ENCODE measurements at regions not wholly inside any gene's neighbourhood (a gene's known extent, or its start where the extent isn't known, plus 50 kb on each side); places are given as distances from the start of the nearest gene placed in this dataset.

DNA sequence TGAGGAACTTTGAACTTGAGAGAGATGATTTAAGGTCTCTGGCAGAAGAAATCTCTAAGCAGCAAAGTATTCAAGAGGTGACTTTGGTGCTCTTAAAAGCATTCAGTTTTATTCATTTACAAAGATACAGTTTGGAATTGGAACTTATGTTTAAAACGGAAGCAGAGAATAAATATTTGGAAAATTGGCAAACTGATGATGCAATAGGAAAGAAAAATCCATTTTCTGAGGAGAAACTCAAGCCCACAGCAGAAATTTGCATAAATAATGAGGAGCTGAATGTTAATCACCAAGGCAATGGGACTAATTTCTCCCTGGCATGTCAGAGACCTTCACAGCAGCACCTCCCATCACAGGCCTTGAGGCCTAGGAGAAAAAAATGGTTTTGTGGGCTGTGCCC, 1022.5 kb upstream of the CHAC2 start:
- DNase-seq (ENCODE audit: low spot score) = no peak
- in situ Hi-C loops (cut with HindIII; ENCODE audit: low sequenced_read_pairs) = no loop called here

- no peak for DNase-seq (ENCODE audit: low spot score)
- in situ Hi-C loops (cut with HindIII; ENCODE audit: low sequenced_read_pairs) = no loop called here
These were observed 1034.7 kb upstream of the CHAC2 start for GRCh38 chr2:52732849-52733395.

GRCh38 chr2:52724585-52724984, 1043.0 kb upstream of the CHAC2 start:
- in situ Hi-C loops (cut with HindIII; ENCODE audit: low sequenced_read_pairs) = no loop called here
- DNase-seq (ENCODE audit: low spot score) = no peak

DNA sequence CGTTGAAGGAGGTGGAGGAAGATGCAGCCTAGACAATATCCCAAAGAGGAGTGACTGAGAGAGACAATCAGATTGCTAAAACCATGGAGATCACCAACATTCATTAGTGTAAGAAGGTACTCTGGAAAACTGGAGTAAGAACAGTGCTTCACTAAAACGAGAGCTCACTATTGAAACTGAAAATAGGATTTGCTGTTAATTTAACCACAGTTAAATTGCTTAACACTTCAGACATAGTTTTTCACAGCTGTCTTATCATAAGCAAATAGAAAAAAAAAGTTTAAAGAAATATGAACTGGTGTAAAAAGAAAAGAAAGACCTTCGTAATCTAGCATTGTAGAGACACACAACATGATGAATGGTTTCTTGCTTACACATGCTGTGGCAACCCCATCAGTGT, 1049.8 kb upstream of the CHAC2 start:
- no peak for DNase-seq (ENCODE audit: low spot score)
- in situ Hi-C loops (cut with HindIII; ENCODE audit: low sequenced_read_pairs) = no loop called here

GRCh38 chr2:52710810-52711618, 1056.6 kb upstream of the CHAC2 start:
- in situ Hi-C loops (cut with HindIII; ENCODE audit: low sequenced_read_pairs) = no loop called here

DNA sequence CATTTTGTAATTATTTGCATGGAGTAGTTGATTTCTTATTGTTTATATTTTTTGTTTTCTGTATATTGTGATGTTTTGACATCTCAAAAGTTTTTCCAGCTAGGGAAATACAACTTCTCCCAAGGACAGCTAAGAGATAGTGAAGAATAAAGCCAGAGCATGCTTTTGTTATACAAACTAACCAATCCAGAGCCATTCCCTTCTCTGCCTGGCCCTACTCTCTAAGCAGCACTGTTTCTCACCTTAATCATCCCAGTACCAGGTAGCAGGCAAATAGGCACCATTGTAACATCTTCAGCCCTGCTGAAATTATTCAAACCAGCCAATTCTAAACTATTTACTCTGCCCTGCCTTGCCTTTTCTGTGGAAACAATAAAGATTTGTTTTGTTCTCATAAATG, 1063.4 kb upstream of the CHAC2 start:
- no peak for DNase-seq (ENCODE audit: low spot score)
- in situ Hi-C loops (cut with HindIII; ENCODE audit: low sequenced_read_pairs) = no loop called here

More at GRCh38 chr2:52710810-52711618, 1056.6 kb upstream of the CHAC2 start:
- peak; percentile 76 for DNase-seq (ENCODE audit: low spot score)

- in situ Hi-C loops (cut with HindIII; ENCODE audit: low sequenced_read_pairs) = no loop called here
- no peak for DNase-seq (ENCODE audit: low spot score)
These were observed 1064.6 kb upstream of the CHAC2 start for GRCh38 chr2:52703004-52703403.

- in situ Hi-C loops (cut with HindIII; ENCODE audit: low sequenced_read_pairs) = no loop called here
These were observed 1069.2 kb upstream of the CHAC2 start for GRCh38 chr2:52698408-52698807.

GRCh38 chr2:52697690-52698089, 1069.9 kb upstream of the CHAC2 start:
- in situ Hi-C loops (cut with HindIII; ENCODE audit: low sequenced_read_pairs) = no loop called here
- DNase-seq (ENCODE audit: low spot score) = no peak

More at GRCh38 chr2:52698408-52698807, 1069.2 kb upstream of the CHAC2 start:
- DNase-seq (ENCODE audit: low spot score) = no peak

GRCh38 chr2:52695731-52696130, 1071.9 kb upstream of the CHAC2 start:
- DNase-seq (ENCODE audit: low spot score) = no peak
- in situ Hi-C loops (cut with HindIII; ENCODE audit: low sequenced_read_pairs) = no loop called here

DNA sequence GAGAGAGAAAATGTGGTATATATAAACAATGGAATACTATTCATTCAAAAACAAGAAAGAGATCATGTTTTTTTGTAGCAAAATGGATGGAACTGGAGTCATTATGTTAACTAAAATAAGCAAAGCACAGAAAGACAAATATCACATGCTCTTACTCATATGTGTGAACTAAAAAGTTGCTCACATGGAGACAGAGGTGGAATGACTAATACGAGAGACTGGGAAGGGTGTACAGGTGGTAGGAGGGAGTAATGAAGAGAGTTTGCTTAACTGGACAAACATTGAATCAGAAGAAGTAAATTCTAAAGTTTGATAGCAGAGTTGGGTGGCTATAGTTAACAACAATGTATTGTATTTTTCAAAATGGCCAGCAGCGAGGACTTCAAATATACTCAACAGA, 1080.7 kb upstream of the CHAC2 start:
- in situ Hi-C loops (cut with HindIII; ENCODE audit: low sequenced_read_pairs) = no loop called here
- no peak for DNase-seq (ENCODE audit: low spot score)

DNA sequence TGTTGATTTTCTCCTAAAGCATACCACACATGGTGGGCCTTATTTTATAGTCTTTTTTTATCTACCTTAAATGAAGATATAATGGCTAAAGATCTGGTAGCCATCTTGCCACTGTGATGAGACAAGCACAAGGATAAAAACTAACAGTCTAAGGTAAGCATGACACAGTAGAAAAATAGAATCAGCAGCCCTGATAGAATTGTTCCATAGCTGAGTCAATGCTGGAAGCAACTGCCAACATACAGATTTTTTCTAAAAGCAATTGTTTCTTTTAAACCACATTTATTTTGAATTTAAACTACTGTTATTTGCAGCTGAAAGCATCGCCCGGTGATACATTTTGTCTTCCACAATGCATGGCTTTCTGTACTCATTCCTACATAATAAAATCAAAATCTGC, 1091.5 kb upstream of the CHAC2 start:
- in situ Hi-C loops (cut with HindIII; ENCODE audit: low sequenced_read_pairs) = no loop called here
- no peak for DNase-seq (ENCODE audit: low spot score)

GRCh38 chr2:52668724-52669123, 1098.9 kb upstream of the CHAC2 start:
- in situ Hi-C loops (cut with HindIII; ENCODE audit: low sequenced_read_pairs) = no loop called here
- no peak for DNase-seq (ENCODE audit: low spot score)

DNA sequence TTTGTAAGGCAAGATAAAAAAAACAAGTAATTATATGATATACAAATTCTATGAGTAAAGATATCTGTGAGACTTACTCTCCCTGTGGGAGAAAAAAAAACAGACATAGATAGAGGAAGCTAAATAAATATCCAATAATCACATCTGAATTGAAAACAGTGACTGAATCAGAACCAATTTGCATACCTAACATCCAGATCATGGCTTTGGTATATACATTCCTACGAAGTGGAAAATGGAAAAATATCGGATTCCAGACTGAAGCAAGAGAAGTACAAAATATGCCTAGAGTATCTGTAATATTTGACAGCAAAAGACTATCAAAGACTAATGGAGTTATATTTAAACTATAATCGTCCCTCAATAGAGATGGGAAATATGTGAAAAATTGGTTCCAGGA, 1108.1 kb upstream of the CHAC2 start:
- no peak for DNase-seq (ENCODE audit: low spot score)
- in situ Hi-C loops (cut with HindIII; ENCODE audit: low sequenced_read_pairs) = no loop called here

- no peak for DNase-seq (ENCODE audit: low spot score)
- in situ Hi-C loops (cut with HindIII; ENCODE audit: low sequenced_read_pairs) = no loop called here
These were observed 1109.0 kb upstream of the CHAC2 start for GRCh38 chr2:52658598-52658997.

DNA sequence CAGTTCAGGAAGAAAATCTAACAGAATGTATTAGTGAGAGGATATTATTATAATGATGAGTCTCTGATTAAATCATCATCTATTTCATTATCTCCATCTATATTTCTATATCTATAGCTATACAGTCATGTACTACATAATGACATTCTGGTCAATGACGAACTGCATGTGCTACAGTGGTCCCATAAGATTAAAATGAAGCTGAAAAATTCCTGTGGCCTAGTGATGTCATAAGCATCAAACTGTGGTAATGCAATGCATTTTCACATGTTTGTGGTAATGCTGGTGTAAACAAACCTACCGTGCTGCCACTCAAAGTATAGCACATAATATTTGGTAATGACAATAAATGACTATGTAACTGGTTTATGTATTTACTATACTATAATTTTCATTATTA, 1127.9 kb upstream of the CHAC2 start:
- in situ Hi-C loops (cut with HindIII; ENCODE audit: low sequenced_read_pairs) = no loop called here
- DNase-seq (ENCODE audit: low spot score) = no peak

DNA sequence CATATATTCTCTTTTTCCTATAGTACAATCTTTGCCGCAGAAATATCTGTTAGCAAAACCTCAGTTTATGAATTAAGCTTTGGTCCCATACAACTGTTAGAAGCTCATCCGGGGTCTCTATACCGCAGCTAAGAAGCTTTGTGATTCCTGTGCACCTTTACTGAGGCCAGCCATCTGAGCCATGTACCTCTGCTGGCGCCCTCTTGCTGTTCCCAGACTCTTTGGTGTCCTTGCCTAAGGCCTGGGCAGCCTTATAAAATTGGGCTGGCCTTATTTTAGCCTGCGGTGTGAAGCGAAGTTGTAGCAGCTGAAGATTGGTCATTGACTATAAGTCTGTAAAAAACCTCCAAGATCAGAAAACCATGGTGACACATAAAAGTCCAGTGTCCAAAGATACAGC, 1135.1 kb upstream of the CHAC2 start:
- DNase-seq (ENCODE audit: low spot score) = no peak
- in situ Hi-C loops (cut with HindIII; ENCODE audit: low sequenced_read_pairs) = no loop called here

DNA sequence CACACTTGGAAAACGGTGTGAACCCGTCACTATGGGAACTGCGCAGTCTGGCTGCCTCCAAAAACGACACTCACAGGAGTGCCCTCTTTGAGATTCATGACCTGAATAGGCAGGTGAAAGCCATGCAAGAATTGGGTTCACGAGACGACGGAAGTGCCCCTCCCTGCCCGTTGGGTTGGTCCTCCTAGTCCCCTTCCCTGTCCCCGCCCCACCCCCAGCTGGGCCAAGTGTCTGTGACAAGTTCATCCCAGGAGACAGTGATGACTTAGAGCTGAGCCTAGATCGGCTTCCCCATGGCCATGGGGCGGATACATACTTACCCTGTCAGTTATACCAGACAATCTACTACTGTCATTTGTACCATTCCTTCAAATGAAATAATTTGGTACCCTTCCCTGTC, 1137.7 kb upstream of the CHAC2 start:
- in situ Hi-C loops (cut with HindIII; ENCODE audit: low sequenced_read_pairs) = no loop called here
- DNase-seq (ENCODE audit: low spot score) = no peak

GRCh38 chr2:52629531-52629930, 1138.1 kb upstream of the CHAC2 start:
- DNase-seq (ENCODE audit: low spot score) = no peak
- in situ Hi-C loops (cut with HindIII; ENCODE audit: low sequenced_read_pairs) = no loop called here

GRCh38 chr2:52622266-52622665, 1145.3 kb upstream of the CHAC2 start:
- peak; percentile 19 for DNase-seq (ENCODE audit: low spot score)
- in situ Hi-C loops (cut with HindIII; ENCODE audit: low sequenced_read_pairs) = no loop called here

DNA sequence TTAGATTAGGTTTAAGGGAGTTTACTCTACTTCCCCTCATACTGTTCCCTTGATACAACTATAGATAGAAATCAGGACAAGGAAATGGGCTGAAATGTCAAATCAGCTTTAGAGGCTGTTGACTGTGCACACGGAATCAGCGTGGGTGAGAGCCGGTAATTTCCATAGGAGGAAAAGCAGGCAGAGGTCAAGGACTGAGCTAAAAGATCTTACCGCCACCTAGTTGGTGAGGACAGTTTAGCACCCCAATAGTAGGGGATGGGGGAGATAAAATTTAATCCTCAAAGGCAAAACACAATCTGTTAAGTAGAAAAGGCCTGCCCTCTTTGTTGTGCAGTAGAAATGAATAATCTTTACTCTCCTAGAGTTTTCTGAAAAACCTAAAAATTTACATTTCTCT, 1154.5 kb upstream of the CHAC2 start:
- in situ Hi-C loops (cut with HindIII; ENCODE audit: low sequenced_read_pairs) = no loop called here
- no peak for DNase-seq (ENCODE audit: low spot score)

Measured in G401 (cell line).